ENCODE measurements at regions not wholly inside any gene's neighbourhood (a gene's known extent, or its start where the extent isn't known, plus 50 kb on each side); places are given as distances from the start of the nearest gene placed in this dataset.

- no peak overlapping the region for H3K27ac ChIP-seq
- TF ChIP-seq CTCF (IDR thresholded peaks at IDR 0.05) = no peak
- DNase-seq (ENCODE audit: low spot score) = no peak
- H3K4me1 ChIP-seq = no peaks in the 10 kb centered on the region
- no peaks in the 10 kb centered on the region for H3K9me3 ChIP-seq
- no peak overlapping the region for H3K4me3 ChIP-seq
- no peaks in the 10 kb centered on the region for H3K36me3 ChIP-seq
- H3K27me3 ChIP-seq = no peaks in the 10 kb centered on the region
Observed at GRCh38 chr6:14844411-14844810, 401.5 kb upstream of the JARID2 start.

DNA sequence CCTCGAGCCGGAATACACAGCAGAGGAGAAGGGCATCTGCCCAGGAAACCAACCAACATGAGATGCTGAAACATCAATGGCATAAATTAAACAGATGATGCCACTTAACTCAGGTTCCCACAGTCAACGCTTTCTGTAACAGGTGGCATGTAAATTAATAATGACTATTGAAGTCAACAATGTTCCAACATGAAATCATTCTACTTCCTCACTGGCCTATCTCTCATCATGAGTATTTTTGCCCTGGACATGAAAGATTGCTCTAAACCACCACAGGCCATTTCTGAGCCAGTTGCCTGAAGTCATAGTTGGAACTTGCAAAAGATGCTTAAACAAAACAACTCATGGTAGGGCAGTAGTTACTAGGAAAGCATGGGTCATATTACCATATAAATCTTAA is 397.9 kb upstream of the JARID2 start:
- H3K27ac ChIP-seq = no peak overlapping the region

GRCh38 chr6:14849185-14849584 is 396.7 kb upstream of the JARID2 start:
- no peak for TF ChIP-seq CTCF (IDR thresholded peaks at IDR 0.05)
- no peak for DNase-seq (ENCODE audit: low spot score)

More for the DNA sequence above, 397.9 kb upstream of the JARID2 start:
- Histone ChIP-seq H3K36me3 (no peaks in the 10 kb centered on the region), H3K4me1 (no peaks in the 10 kb centered on the region), H3K4me3 (no peak overlapping the region), H3K9me3 (no peaks in the 10 kb centered on the region), H3K27me3 (no peaks in the 10 kb centered on the region)
- no peak for TF ChIP-seq CTCF (IDR thresholded peaks at IDR 0.05)
- no peak for DNase-seq (ENCODE audit: low spot score)

GRCh38 chr6:14851281-14851680 is 394.6 kb upstream of the JARID2 start:
- no peaks in the 10 kb centered on the region for H3K27me3 ChIP-seq
- no peak overlapping the region for H3K27ac ChIP-seq
- DNase-seq (ENCODE audit: low spot score) = no peak
- no peak overlapping the region for H3K4me3 ChIP-seq
- no peaks in the 10 kb centered on the region for H3K9me3 ChIP-seq
- no peaks in the 10 kb centered on the region for H3K36me3 ChIP-seq
- H3K4me1 ChIP-seq = no peaks in the 10 kb centered on the region
- no peak for TF ChIP-seq CTCF (IDR thresholded peaks at IDR 0.05)

More at GRCh38 chr6:14849185-14849584, 396.7 kb upstream of the JARID2 start:
- Histone ChIP-seq H3K36me3 (no peaks in the 10 kb centered on the region), H3K4me3 (no peak overlapping the region), H3K4me1 (no peaks in the 10 kb centered on the region), H3K9me3 (no peaks in the 10 kb centered on the region), H3K27me3 (no peaks in the 10 kb centered on the region), H3K27ac (no peak overlapping the region)

DNA sequence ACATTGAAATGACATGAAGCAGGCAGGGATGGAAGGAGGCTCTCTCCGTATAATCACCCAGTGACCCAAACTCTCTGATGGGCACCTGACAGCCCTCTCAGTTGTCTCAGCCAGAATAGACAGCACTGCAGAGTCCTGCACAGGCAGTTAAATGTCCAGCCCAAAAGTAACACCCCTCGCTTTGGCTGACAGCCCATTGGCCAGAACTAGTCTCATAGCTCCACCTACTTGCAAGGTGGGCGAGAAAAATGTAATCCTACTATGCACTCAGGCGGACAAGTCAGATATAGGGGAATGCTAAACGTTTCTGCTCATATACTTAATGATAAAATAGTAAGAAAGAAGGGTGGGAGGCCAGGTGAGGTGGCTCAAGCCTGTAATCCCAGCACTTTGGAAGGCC is 393.5 kb upstream of the JARID2 start:
- no peak for DNase-seq (ENCODE audit: low spot score)
- Histone ChIP-seq H3K4me3 (no peak overlapping the region), H3K27me3 (no peaks in the 10 kb centered on the region), H3K4me1 (no peaks in the 10 kb centered on the region), H3K36me3 (no peaks in the 10 kb centered on the region), H3K27ac (no peak overlapping the region), H3K9me3 (no peaks in the 10 kb centered on the region)
- TF ChIP-seq CTCF (IDR thresholded peaks at IDR 0.05) = no peak

DNA sequence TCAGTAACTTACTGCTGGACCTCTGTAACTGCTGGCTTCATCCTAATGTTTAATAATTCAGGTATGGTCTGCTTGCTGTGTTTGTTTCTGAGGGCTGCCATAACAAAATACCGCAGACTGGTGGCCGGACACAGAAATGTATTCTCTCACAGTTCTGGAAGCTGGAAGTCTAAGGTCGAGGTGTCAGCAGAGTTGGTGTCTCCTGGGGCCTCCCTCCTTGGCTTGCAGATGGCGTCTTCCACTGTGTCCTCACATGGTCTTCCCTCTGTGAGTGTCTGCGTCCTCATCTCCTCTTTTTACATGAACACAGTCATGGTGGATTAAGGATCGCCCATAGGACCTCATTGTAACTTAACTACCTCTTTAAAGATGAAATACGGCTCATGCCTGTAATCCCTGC is 389.7 kb upstream of the JARID2 start:
- no peak for TF ChIP-seq CTCF (IDR thresholded peaks at IDR 0.05)
- Histone ChIP-seq H3K27me3 (no peaks in the 10 kb centered on the region), H3K27ac (no peak overlapping the region), H3K36me3 (no peaks in the 10 kb centered on the region), H3K9me3 (no peaks in the 10 kb centered on the region), H3K4me1 (no peaks in the 10 kb centered on the region), H3K4me3 (no peak overlapping the region)
- DNase-seq (ENCODE audit: low spot score) = no peak

All from right atrium auricular region (tissue), 2 donors.